Gastroesophageal sphincter (tissue), 3 donors: ENCODE measurements at regions not wholly inside any gene's neighbourhood (a gene's known extent, or its start where the extent isn't known, plus 50 kb on each side); places are given as distances from the start of the nearest gene placed in this dataset.

Source experiments
- EP300 ChIP-seq: sonication (generic); formaldehyde crosslinking; IDR thresholded peaks from one replicate; pipeline ENCODE4 v1.6.1; 2017; ENCODE audit warnings: antibody characterized with exemption, mild to moderate bottlenecking
- POLR2A ChIP-seq, 2 donors: fragments of 450-650 bp; IDR thresholded peaks; one replicate each; pipeline ENCODE4 v1.6.1; 2017; ENCODE audit warnings: antibody characterized with exemption in 2 of 2, mild to moderate bottlenecking in 2 of 2, moderate library complexity in 1 of 2
- POLR2AphosphoS5 ChIP-seq: sonication (generic); formaldehyde crosslinking; IDR thresholded peaks from one replicate; pipeline ENCODE4 v1.6.1; 2017; ENCODE audit warnings: antibody characterized with exemption
- TF ChIP-seq, protein P1 (sequence below), 4 experiments: fragments of 200-600 bp in 2 of 4; fragments of 450-650 bp in 2 of 4; sonication (generic) in 1 of 4; IDR thresholded peaks; one replicate each; pipeline ENCODE4 v1.5.1; 2017 to 2019; ENCODE audit warnings: antibody characterized with exemption in 4 of 4, mild to moderate bottlenecking in 2 of 4, moderate library complexity in 2 of 4

DNA sequence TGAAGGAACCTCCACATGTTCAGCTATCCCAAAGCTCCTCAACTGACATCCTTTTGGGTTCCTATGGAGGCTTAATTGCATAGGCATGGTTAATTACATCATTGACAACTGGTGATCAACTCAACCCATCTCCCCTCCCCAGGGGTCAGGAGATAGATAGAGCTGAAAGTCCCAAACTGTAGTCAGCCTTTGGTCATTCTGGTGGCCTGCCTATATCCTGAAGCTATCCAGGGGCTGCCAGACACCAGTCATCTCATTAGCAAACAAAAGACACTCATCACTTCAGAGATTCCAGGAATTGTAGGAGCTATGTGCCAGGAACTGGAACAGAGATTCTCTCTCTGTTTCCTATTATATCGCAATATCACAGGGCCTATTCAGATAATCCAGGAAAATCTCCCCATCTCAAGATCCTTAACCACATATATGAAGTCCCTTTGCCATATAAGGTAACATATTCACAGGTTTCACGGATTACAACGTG is 646.5 kb upstream of the GRAMD2B start:
- TF ChIP-seq, protein P1, sequence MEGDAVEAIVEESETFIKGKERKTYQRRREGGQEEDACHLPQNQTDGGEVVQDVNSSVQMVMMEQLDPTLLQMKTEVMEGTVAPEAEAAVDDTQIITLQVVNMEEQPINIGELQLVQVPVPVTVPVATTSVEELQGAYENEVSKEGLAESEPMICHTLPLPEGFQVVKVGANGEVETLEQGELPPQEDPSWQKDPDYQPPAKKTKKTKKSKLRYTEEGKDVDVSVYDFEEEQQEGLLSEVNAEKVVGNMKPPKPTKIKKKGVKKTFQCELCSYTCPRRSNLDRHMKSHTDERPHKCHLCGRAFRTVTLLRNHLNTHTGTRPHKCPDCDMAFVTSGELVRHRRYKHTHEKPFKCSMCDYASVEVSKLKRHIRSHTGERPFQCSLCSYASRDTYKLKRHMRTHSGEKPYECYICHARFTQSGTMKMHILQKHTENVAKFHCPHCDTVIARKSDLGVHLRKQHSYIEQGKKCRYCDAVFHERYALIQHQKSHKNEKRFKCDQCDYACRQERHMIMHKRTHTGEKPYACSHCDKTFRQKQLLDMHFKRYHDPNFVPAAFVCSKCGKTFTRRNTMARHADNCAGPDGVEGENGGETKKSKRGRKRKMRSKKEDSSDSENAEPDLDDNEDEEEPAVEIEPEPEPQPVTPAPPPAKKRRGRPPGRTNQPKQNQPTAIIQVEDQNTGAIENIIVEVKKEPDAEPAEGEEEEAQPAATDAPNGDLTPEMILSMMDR (IDR thresholded peaks at IDR 0.05), result no peak
- TF ChIP-seq POLR2A (IDR thresholded peaks at IDR 0.05) (no peak), EP300 (no peak), POLR2AphosphoS5 (no peak)
